Stimulated activated CD8-positive, alpha-beta memory T cell treated with anti-CD3 and anti-CD28 coated beads, Interleukin-7, amount 100 ng/mL, for 24 hours (primary cell): ENCODE measurements at regions not wholly inside any gene's neighbourhood (a gene's known extent, or its start where the extent isn't known, plus 50 kb on each side); places are given as distances from the start of the nearest gene placed in this dataset.
"Not testable (repeated sequence)": the region's sequence is repeated elsewhere in the genome, so short reads cannot be mapped to it uniquely, and the experiment has no call there.

Experiments used
- DNase-seq: peaks from one replicate; pipeline ENCODE4 v3.0.0-alpha.2; 2020; ENCODE audit warnings: low read depth

DNA sequence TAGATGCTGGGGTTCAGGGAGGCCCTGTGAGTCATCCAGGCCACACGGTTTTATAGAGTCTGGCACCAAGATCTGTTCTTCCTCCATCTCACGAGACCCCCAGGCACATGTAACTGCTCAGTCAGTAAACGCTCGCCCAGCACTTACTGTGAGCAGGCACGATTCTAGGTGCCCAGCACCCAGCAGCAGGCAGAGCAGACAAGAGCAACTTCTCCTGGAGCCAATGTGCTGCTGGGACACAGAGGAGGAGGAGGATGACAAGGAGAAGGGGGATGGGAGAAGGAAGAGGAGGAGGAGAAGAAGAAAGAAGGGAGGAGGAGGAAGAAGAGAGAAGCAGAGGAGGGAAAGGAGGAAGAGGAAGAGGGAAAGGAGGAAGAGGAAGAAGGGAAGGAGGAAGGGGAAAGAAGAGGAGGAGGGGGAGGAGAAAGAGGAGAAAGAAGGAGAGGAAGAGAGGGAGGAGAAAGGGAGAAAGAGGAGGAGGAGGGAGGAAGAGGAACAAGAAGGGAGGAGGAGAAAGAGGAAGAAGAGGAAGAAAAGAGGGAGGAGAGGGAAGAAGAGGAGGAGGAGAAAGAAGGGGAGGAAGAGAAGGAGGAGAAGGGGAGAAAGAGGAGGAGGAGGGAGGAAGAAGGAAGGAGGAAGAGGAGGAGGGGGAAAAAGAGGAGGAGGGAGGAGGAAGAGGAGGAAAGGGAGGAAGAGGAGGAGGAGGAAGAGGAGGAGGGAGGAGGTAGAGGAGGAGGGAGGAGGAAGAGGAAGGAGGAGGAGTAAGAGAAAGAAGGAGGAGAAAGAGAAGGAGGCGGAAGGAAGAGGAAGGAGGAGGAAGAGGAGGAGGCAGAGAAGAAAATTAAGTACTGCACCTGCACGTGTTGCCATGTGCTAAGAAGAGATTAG is 77.6 kb upstream of the RTL6 start:
- DNase-seq, result no peak

GRCh38 chr22:44574640-44575380 is 76.8 kb upstream of the RTL6 start:
- no peak for DNase-seq

GRCh38 chr22:44574057-44574639 is 76.1 kb upstream of the RTL6 start:
- DNase-seq, result no peak

GRCh38 chr22:44573451-44573850 is 75.4 kb upstream of the RTL6 start:
- no peak for DNase-seq

DNA sequence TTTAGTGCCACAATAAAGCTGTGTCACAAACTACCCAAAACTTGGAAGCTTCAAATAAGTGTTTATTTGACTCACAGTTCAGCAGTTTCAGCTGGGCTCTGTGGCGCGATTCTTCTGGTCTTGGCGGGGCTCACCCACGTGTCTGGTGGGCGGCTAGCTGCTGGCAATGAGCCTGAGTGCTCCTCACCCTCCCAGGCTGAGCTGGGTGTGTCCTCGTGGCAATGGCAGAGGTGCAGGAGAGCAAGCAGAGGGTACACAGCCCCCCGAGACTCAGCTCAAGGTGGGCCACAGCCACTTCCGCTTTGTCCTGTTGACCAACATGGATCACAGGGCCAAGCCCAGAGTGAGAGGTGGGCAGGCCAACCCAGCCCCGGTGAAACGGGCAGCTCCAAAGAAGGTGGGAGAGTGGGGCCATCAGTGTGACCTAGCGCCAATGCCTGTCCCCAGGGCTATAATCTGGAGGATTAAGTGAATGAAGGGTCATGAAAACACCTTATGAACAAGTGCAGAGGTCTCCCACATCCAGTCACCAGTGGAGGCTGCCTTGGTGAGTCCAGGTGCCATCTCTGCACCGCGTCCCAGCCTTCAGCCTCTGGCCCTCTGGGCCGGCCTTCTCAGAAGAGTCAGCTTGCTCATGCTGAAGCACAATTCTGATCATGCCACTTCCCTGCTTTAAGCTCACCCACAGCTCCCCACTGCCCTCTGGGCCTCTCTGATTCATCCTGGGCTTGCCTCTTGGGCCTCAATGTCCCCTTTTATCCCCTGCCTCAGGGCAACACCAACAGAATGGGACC is 74.6 kb upstream of the RTL6 start:
- no peak for DNase-seq

- no peak for DNase-seq
Measured at GRCh38 chr22:44571566-44572413, 73.8 kb upstream of the RTL6 start.

DNA sequence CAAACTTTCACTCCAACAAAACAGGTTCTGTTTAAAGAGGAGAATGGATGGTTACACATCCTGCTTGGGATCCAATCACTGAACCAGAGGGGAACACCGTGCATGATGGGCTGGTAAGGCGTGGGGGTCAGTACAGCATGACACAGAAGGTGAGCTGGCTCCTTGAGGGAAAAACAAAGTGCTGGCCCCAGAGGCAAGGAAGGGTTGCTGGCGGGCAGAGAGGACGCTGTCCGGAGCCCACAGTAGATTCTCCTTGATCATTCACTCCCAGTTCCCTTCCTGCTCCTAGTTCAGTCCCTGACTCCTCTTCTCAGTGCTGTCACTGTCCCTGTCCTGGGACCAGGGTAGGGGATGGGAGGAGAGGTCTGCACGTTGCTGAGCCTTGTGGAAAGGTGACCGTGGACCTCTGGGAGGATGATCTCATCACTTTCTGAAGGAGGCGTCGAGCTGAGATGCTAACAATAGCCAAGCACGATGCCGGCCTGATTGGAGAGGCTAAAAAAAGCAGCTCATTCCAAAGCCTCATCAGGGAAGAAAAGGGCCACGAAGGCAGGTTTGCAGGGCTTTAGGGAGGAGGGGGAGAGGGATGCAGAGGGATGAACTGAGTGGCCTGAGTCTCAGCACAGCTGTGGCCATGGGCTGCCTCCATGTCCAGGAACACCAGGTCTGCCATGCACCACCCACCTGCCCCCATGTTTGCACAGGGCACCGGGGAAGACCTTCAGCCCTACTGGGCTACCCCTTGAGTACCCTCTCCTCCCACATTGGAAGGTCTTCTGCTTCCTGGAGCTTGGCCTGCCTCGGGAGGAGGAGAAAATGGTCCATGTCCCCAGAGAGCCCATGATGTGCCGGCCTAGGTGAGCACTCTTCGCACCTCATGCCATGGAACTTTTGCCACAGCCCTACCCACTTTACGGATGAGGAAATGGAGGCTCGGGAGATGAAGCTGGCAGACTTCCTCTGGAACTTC is 72.7 kb upstream of the RTL6 start:
- DNase-seq, result no peak

DNA sequence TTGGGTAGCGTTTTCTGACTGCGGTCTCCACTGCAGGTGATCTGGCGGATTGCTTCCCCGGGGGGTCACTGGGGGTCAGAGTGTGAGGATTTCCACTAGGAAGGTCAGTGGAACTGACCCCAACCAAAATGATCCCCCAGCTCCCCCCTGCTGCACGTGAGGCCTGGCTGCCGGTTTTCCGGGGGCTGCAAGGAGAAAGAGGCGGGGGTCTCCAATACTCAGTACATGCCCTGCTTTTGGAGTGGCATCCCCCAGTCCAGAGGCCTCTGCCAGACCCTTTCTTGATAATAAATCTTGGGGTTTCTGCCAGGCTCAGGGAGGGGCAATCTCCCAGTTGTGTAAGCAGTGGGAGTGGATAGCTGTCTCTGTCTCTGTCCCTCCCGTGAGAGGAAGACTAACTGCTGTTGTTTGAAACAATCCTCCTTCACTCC is 71.5 kb upstream of the RTL6 start:
- no peak for DNase-seq

- DNase-seq, result peak; percentile 9
Measured at GRCh38 chr22:44567846-44568493, 69.9 kb upstream of the RTL6 start.

DNA sequence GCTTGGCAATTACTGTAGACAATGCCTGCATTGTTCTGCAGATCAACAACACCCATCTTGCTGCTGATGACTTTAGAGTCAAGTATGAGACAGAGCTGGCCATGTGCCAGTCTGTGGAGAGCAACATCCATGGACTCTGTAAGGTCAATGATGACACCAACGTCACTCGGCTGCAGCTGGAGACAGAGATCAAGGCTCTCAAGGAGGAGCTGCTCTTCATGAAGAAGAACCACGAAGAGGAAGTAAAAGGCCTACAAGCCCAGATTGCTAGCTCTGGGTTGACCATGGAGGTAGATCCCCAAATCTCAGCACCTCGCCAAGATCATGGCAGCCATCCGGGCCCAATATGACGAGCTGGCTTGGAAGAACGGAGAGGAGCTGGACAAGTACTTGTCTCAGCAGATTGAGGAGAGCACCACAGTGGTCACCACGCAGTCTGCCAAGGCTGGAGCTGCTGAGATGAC is 69.4 kb upstream of the RTL6 start:
- not testable (repeated sequence) for DNase-seq

GRCh38 chr22:44566911-44567310 is 68.9 kb upstream of the RTL6 start:
- no peak for DNase-seq

DNA sequence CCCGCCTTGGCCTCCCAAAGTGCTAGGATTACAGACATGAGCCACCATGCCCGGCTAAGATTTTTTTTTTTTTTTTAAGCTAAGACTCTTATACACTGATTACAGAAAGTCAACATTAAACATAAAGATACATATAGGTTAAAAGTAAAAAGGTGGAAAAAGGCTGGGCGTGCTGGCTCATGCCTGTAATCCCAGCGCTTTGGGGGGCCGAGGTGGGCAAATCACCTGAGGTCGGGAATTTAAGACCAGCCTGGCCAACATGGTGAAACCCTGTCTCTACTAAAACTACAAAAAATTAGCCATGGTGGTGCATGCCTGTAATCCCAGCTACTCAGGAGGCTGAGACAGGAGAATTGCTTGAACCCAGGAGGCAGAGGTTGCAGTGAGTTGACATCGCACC is 64.6 kb upstream of the RTL6 start:
- not testable (repeated sequence) for DNase-seq

- DNase-seq, result no peak
Measured at GRCh38 chr22:44561139-44561840, 63.3 kb upstream of the RTL6 start.

GRCh38 chr22:44558671-44559070 is 60.6 kb upstream of the RTL6 start:
- not testable (repeated sequence) for DNase-seq

GRCh38 chr22:44557872-44558271 is 59.8 kb upstream of the RTL6 start:
- not testable (repeated sequence) for DNase-seq

DNA sequence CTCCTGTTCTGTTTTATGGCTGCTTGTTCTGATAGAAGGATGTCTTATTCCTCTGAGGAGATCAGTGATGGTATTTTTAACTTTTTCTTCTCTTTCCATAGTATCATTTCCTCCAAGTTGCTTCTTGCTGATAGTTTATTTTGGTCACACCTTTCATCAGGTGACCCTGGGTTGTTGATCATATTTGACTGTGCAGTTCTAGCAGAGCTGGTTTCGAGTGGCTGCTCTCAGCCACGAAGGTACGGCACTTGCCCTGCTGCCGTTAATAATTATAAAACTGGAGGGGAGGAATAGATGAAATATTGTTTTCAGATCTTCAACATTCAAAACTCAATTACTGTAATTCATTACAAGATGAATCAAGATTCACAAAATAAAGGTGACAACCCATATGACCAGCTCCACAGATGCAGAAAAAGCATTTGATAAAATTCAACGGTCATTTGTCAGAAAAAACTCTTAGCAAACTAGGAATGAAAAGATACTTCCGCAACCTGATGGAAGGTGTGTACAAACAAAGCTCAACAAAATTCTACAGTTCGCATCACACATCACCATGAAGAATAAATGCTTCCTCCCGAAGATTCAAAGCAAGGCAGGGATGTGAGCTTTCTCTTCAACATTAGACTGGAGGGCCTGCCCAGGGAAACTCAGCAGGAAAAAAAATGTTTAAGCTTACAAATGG is 59.2 kb upstream of the RTL6 start:
- DNase-seq, result no peak

- DNase-seq, result no peak
Measured at GRCh38 chr22:44555597-44555996, 57.6 kb upstream of the RTL6 start.

DNA sequence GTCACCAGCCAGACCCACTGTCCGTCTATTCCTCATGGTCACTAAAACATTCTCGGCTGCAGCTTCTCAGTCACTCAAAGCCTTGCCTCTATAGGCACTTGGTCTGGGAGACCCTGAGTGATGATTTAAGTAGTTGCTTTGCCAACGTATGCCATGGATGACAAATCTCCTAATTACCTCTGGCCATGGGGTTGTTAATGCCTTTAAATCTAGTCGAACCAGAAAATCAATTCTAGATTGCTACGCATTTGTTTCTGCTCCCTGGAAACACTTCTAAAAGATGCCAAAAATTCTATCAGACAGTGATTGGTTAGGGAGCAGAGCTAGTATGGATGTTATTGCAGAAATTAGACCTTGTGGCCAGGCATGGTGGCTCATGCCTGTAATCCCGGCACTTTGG is 57.0 kb upstream of the RTL6 start:
- DNase-seq, result no peak
